K562 (cell line): ENCODE measurements at regions not wholly inside any gene's neighbourhood (a gene's known extent, or its start where the extent isn't known, plus 50 kb on each side); places are given as distances from the start of the nearest gene placed in this dataset.

Source experiments
- ATAC-seq: fragments of 200-7000 bp; cut with Tn5 transposase; 3 replicates; pipeline ENCODE4 v1.9.1; 2020; ENCODE audit warnings: moderate library complexity
- BruUV-seq: library from RNA; stranded (reverse); fragments of 400-500 nt; replicated peaks from 2 replicates; lab custom pipeline; 2021; lab: Mats Ljungman, UMichigan
- CTCF ChIA-PET: fragments of 300-600 bp; formaldehyde crosslinking; extraction: SDS; loops from one replicate; lab custom pipeline; 2021; ENCODE audit warnings: low intra/inter-chr PET ratio; lab: Yijun Ruan, JAX
- POLR2A ChIA-PET: fragments of 300-600, 350-650 bp; sonication (Branson Sonifier 250); formaldehyde crosslinking; extraction: SDS; loops from one replicate; lab custom pipeline; 2021; ENCODE audit warnings: antibody characterized with exemption, inconsistent platforms; lab: Yijun Ruan, JAX
- DNase-seq, 4 experiments: peaks; one replicate each; pipeline versions ENCODE4 v3.0.0 to v3.0.0-alpha.2; 2011 to 2018; ENCODE audit warnings: low spot score in 3 of 4, mixed read lengths in 3 of 4; ENCODE audit errors: extremely low read depth in 1 of 4
- FAIRE-seq: peaks from 2 replicates; lab custom pipeline; 2011; peaks lifted over from hg19 to GRCh38; lab: Jason Lieb, UNC
- H2AFZ ChIP-seq: 2 replicates; pipeline ENCODE4 v1.6.0; 2011; ENCODE audit warnings: low read depth, low read length, control low read depth, inconsistent platforms
- H3K27ac ChIP-seq: fragments of 200-600 bp; 3 replicates; pipeline ENCODE4 v1.8.0; 2011; ENCODE audit warnings: low read depth, mild to moderate bottlenecking, control low read depth, inconsistent platforms, low read length, moderate library complexity, mixed read lengths; ENCODE audit errors: extremely low read depth
- H3K27me3 ChIP-seq, 2 experiments: fragments of 300-600 bp in 1 of 2; 2 replicates in 1 of 2; 3 replicates in 1 of 2; pipeline versions ENCODE4 v1.6.0 to v1.8.0; 2011; ENCODE audit warnings: inconsistent platforms in 2 of 2, low read length in 2 of 2, mild to moderate bottlenecking in 1 of 2, mixed read lengths in 1 of 2, moderate library complexity in 1 of 2; ENCODE audit not compliant: control insufficient read depth in 2 of 2, insufficient read depth in 2 of 2
- H3K36me3 ChIP-seq: fragments of 300-600 bp; 3 replicates; pipeline ENCODE4 v1.8.0; 2011; ENCODE audit warnings: mild to moderate bottlenecking, low read length, inconsistent platforms; ENCODE audit not compliant: control insufficient read depth, insufficient read depth
- H3K4me1 ChIP-seq, 2 experiments: fragments of 200-600 bp in 1 of 2; replicated peaks in 1 of 2; 2 replicates in 1 of 2; 3 replicates in 1 of 2; pipeline versions ENCODE4 v1.5.1 to v1.8.0; 2011; ENCODE audit warnings: inconsistent platforms in 2 of 2, low read length in 2 of 2, mild to moderate bottlenecking in 1 of 2, mixed read lengths in 1 of 2, moderate library complexity in 1 of 2; ENCODE audit not compliant: control insufficient read depth in 2 of 2, insufficient read depth in 2 of 2
- H3K4me2 ChIP-seq: 2 replicates; pipeline ENCODE4 v1.6.1; 2011; ENCODE audit warnings: low read length, control low read depth, inconsistent platforms, mixed read lengths; ENCODE audit not compliant: insufficient read depth
- H3K4me3 ChIP-seq: fragments of 200-600 bp; sonication (generic), shearing (Covaris generic); 2 replicates; pipeline ENCODE4 v1.5.1; 2016; ENCODE audit warnings: control low read depth, inconsistent platforms
- H3K79me2 ChIP-seq: fragments of 200-600 bp; 3 replicates; pipeline ENCODE4 v1.8.0; 2011; ENCODE audit warnings: low read length, inconsistent platforms; ENCODE audit not compliant: control insufficient read depth, insufficient read depth
- H3K9ac ChIP-seq, 2 experiments: 2 replicates each; pipeline versions ENCODE4 v1.6.0 to v1.6.1; 2011; ENCODE audit warnings: low read depth in 2 of 2, low read length in 2 of 2, control low read depth in 1 of 2, inconsistent platforms in 1 of 2, mild to moderate bottlenecking in 1 of 2, mixed read lengths in 1 of 2; ENCODE audit not compliant: insufficient read depth in 1 of 2
- H3K9me1 ChIP-seq: one replicate; pipeline ENCODE4 v1.6.0; 2011; ENCODE audit warnings: inconsistent platforms, mild to moderate bottlenecking, low read length, moderate library complexity; ENCODE audit not compliant: control insufficient read depth, insufficient read depth
- H3K9me3 ChIP-seq: replicated peaks from 2 replicates; pipeline ENCODE4 v1.5.1; 2011; ENCODE audit warnings: low read depth, low read length, inconsistent platforms; ENCODE audit not compliant: control insufficient read depth, insufficient read depth
- H4K20me1 ChIP-seq: replicated peaks from 2 replicates; pipeline ENCODE4 v1.6.1; 2011; ENCODE audit warnings: low read length, inconsistent platforms, mixed read lengths; ENCODE audit not compliant: control insufficient read depth, insufficient read depth
- ADNP ChIP-seq: fragments of 200-800 bp; sonication (Bioruptor generic); IDR thresholded peaks from 2 replicates; pipeline ENCODE4 v1.6.1; 2016; ENCODE audit warnings: missing genetic modification characterization, missing compliant biosample characterization
- BCOR ChIP-seq: fragments of 450-650 bp; IDR thresholded peaks from 2 replicates; pipeline ENCODE4 v1.6.1; 2016
- KDM1A ChIP-seq, 2 experiments: fragments of 450-650 bp; IDR thresholded peaks; 2 replicates each; pipeline ENCODE4 v1.6.1; 2016; ENCODE audit warnings: mild to moderate bottlenecking in 2 of 2
- NFATC3 ChIP-seq: fragments of 450-650 bp; IDR thresholded peaks from 2 replicates; pipeline ENCODE4 v1.6.1; 2017; ENCODE audit warnings: mild to moderate bottlenecking
- RBM25 ChIP-seq: fragments of 200-400 bp; formaldehyde crosslinking; IDR thresholded peaks from 2 replicates; pipeline ENCODE4 v1.6.1; 2018; ENCODE audit warnings: low read length, low read depth, moderate library complexity; ENCODE audit not compliant: severe bottlenecking
- RCOR1 ChIP-seq, 2 experiments: IDR thresholded peaks; 2 replicates each; pipeline ENCODE4 v1.6.1; 2012; ENCODE audit warnings: low read depth in 2 of 2, low read length in 2 of 2, borderline replicate concordance in 1 of 2, improper control_type of control experiment in 1 of 2
- RNF219 ChIP-seq: fragments of 250-450 bp; sonication (Bioruptor Pico); IDR thresholded peaks from 2 replicates; pipeline ENCODE4 v1.5.0; 2022; ENCODE audit warnings: mild to moderate bottlenecking
- SMARCA5 ChIP-seq: fragments of 450-650 bp; IDR thresholded peaks from 2 replicates; pipeline ENCODE4 v1.6.1; 2016
- SNRNP70 ChIP-seq: fragments of 200-400 bp; formaldehyde crosslinking; optimal IDR thresholded peaks from 2 replicates; pipeline ENCODE3; 2017; ENCODE audit warnings: low read depth, low read length
- TAF15 ChIP-seq: fragments of 200-400 bp; formaldehyde crosslinking; IDR thresholded peaks from 2 replicates; pipeline ENCODE4 v1.6.1; 2017; ENCODE audit warnings: mild to moderate bottlenecking, low read depth, low read length, moderate library complexity
- ZNF449 ChIP-seq: fragments of 250-450 bp; sonication (Bioruptor Pico); IDR thresholded peaks from 2 replicates; pipeline ENCODE4 v1.8.0; 2022; ENCODE audit warnings: moderate library complexity, mild to moderate bottlenecking, inconsistent platforms
- WGBS: fragments of 100-300 bp; shearing (Covaris generic); methylation state at CpG from one replicate; pipeline ENCODE4 v1.1.6; 2016; ENCODE audit warnings: low coverage, mixed read lengths; ENCODE audit not compliant: insufficient coverage; ENCODE audit errors: missing lambda C conversion rate; 5-methylcytosine and 5-hydroxymethylcytosine counted together
- in situ Hi-C: fragments of 300-500 bp; cut with MboI; formaldehyde crosslinking; loops from 4 replicates; pipeline ENCODE4 v1.15.0; 2018; ENCODE audit warnings: inconsistent platforms, mixed read lengths
- intact Hi-C: fragments of 100-400 bp; cut with micrococcal nuclease; formaldehyde crosslinking; loops from 2 replicates; pipeline ENCODE4 v1.14.2; 2022

GRCh38 chr17:37840576-37840975 is 83.6 kb upstream of the TBC1D3K start:
- Histone ChIP-seq H3K4me1 (peaks cover 2 to 7% of the 10 kb centered on the region in 2 experiments; a peak in 2 of 5 replicates), H3K36me3 (no peaks in the 10 kb centered on the region), H3K9ac (no peak overlapping the region), H3K4me3 (no peak overlapping the region), H3K27ac (no peak overlapping the region), H3K27me3 (peaks cover 41 to 66% of the 10 kb centered on the region in 2 experiments), H2AFZ (no peak overlapping the region), H3K9me3 (no peaks in the 10 kb centered on the region), H4K20me1 (0 out of 2 replicates have a peak, but pooled peaks cover 4% of the 10 kb centered on the region), H3K9me1 (no peaks in the 10 kb centered on the region), H3K4me2 (no peak overlapping the region), H3K79me2 (no peaks in the 10 kb centered on the region)
- ChIA-PET CTCF (no interaction called here), POLR2A (interaction anchor here (0.6 to 0.7 kb wide), 2 partner anchors 9 to 28 kb away, joined by 3 to 4 read pairs; no protein-coding TSS in a partner anchor)
- TF ChIP-seq TAF15 (no peak), BCOR (peak; percentile 85), KDM1A (IDR thresholded peaks at IDR 0.05) (peak; percentile 14 to 47; a peak in 2 of 4 replicates), SNRNP70 (no peak), SMARCA5 (peak; percentile 65; the same call in 1 of the 2 replicates), ZNF449 (CRISPR knock-in tag) (no peak), RCOR1 (IDR thresholded peaks at IDR 0.05; ENCODE audit: borderline replicate concordance in 1 of 2, low read depth in 2 of 2, low read length in 2 of 2) (0 out of 4 replicates have a peak, but pooled peaks of 1 of the 2 experiments have one; percentile 24), NFATC3 (no peak), RBM25 (peak; percentile 96), ADNP (tag) (peak; percentile 61; the same call in 1 of the 2 replicates), RNF219 (CRISPR knock-in tag) (no peak)
- in situ Hi-C loops (no loop called here), intact Hi-C loops (loop anchor here (10.0 kb wide), 1 partner anchor 46 kb away; no protein-coding TSS in a partner anchor)
- 10% methylated on average over 7 of the region's 7 CpGs for WGBS
- FAIRE-seq: no peak
- BruUV-seq: no TSS peak
- DNase-seq: no peak
- no peak for ATAC-seq
